ENCODE measurements at regions not wholly inside any gene's neighbourhood (a gene's known extent, or its start where the extent isn't known, plus 50 kb on each side); places are given as distances from the start of the nearest gene placed in this dataset.

DNA sequence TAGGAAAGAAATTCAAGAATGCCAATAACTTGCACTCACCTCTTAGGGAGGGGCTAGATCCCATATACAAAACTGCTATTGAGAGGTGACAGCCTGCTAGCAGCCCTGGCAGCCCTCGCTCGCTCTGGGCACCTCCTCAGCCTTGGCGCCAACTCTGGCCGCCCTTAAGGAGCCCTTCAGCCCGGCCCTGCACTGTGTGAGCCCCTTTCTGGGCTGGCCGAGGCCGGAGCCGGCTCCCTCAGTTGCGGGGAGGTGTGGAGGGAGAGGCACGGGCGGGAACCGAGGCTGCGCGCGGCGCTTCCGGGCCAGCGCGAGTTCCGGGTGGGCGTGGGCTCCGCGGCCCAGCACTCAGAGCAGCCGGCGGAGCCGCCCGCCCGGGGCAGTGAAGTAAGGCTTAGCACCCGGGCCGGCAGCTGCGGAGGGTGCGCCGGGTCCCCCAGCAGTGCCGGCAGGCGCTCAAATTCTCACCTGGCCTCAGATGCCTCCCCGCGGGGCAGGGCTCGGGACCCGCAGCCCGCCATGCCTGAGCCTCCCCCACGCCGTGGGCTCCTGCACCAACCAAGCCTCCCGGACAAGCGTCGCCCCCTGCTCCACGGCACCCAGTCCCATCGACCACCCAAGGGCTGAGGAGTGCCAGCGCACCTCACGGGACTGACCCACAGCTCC lies 329.9 kb downstream of the FAM181B start (continued):
- TF ChIP-seq FOS (IDR thresholded peaks at IDR 0.05; ENCODE audit: borderline replicate concordance, extremely low read depth, insufficient read length): no peak
- TF ChIP-seq SUZ12 (IDR thresholded peaks at IDR 0.05; ENCODE audit: unreplicated experiment): no peak
- no peak for TF ChIP-seq CHD4 (IDR thresholded peaks at IDR 0.05)
- no peak for TF ChIP-seq NFYB (IDR thresholded peaks at IDR 0.05; ENCODE audit: insufficient read depth, low read depth, low read length)
- TF ChIP-seq, protein P1, sequence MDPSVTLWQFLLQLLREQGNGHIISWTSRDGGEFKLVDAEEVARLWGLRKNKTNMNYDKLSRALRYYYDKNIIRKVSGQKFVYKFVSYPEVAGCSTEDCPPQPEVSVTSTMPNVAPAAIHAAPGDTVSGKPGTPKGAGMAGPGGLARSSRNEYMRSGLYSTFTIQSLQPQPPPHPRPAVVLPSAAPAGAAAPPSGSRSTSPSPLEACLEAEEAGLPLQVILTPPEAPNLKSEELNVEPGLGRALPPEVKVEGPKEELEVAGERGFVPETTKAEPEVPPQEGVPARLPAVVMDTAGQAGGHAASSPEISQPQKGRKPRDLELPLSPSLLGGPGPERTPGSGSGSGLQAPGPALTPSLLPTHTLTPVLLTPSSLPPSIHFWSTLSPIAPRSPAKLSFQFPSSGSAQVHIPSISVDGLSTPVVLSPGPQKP (IDR thresholded peaks at IDR 0.05; ENCODE audit: low read depth, low read length): no peak
- TF ChIP-seq STAT1 (conservative IDR thresholded peaks at IDR 0.05): no peak
- TF ChIP-seq TAF1 (IDR thresholded peaks at IDR 0.05; ENCODE audit: borderline replicate concordance, low read depth, low read length): no peak
- TF ChIP-seq TCF12 (IDR thresholded peaks at IDR 0.05; ENCODE audit: low read depth, low read length): no peak

DNA sequence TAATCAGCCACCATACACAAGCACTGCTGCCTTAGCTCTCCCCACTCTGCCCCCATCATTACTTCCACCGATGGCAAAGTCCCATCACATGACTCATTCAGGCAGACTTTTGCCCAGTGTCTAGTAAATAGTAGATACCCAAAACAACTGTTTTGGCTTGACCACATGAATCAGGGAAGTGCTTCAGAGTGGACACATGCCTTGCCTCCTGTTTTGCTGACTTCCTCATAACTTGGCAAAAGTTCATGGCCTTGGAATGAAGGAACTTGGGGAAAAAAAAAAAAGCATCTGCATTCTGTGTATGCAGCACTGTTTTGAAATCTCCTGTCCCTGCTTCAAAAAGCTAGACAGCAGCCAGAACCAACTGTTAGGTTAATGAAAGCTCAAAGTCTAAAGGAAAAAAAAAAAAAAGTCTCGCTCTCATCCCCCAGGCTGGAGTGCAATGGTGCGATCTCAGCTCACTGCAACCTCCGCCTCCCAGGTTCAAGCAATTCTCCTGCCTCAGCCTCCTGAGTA lies 335.3 kb downstream of the FAM181B start:
- TF ChIP-seq CBFB (IDR thresholded peaks at IDR 0.05; ENCODE audit: low read depth) (no peak), CBX5 (IDR thresholded peaks at IDR 0.05; ENCODE audit: low read depth) (no peak), PAX8 (IDR thresholded peaks at IDR 0.05) (no peak), SUPT20H (IDR thresholded peaks at IDR 0.05; ENCODE audit: borderline replicate concordance, control insufficient read depth, low read depth, low read length) (no peak), RCOR1 (conservative IDR thresholded peaks at IDR 0.05; ENCODE audit: low read depth, low read length) (no peak), STAT1 (conservative IDR thresholded peaks at IDR 0.05) (no peak), MYB (IDR thresholded peaks at IDR 0.05; ENCODE audit: borderline replicate concordance, low read depth, low read length) (no peak), YY1 (IDR thresholded peaks at IDR 0.05; ENCODE audit: low read depth, low read length) (no peak)
- TF ChIP-seq, protein P2, sequence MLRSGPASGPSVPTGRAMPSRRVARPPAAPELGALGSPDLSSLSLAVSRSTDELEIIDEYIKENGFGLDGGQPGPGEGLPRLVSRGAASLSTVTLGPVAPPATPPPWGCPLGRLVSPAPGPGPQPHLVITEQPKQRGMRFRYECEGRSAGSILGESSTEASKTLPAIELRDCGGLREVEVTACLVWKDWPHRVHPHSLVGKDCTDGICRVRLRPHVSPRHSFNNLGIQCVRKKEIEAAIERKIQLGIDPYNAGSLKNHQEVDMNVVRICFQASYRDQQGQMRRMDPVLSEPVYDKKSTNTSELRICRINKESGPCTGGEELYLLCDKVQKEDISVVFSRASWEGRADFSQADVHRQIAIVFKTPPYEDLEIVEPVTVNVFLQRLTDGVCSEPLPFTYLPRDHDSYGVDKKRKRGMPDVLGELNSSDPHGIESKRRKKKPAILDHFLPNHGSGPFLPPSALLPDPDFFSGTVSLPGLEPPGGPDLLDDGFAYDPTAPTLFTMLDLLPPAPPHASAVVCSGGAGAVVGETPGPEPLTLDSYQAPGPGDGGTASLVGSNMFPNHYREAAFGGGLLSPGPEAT (IDR thresholded peaks at IDR 0.05; ENCODE audit: low read depth): no peak
- RAD21 ChIA-PET (ENCODE audit: unreplicated experiment): no interaction called here
- Histone ChIP-seq H3K9me3 (replicated peaks; ENCODE audit: control insufficient read depth, insufficient read depth, low read length) (no peaks in the 10 kb centered on the region), H3K4me1 (ENCODE audit: control insufficient read depth, insufficient read depth, low read length) (no peaks in the 10 kb centered on the region), H3K79me2 (ENCODE audit: control insufficient read depth, insufficient read depth, low read length) (no peaks in the 10 kb centered on the region), H3K36me3 (ENCODE audit: control insufficient read depth in 2 of 2, insufficient read depth in 2 of 2, low read length in 1 of 2) (no peaks in the 10 kb centered on the region), H2AFZ (ENCODE audit: control insufficient read depth, low read depth, low read length) (no peak overlapping the region), H3K4me3 (no peak overlapping the region), H3K27me3 (replicated peaks in 1 of 2; ENCODE audit: control insufficient read depth in 2 of 2, insufficient read depth in 2 of 2, low read length in 1 of 2) (no peaks in the 10 kb centered on the region), H3K9ac (ENCODE audit: control insufficient read depth, insufficient read depth, low read length) (no peak overlapping the region), H3K27ac (ENCODE audit: control insufficient read depth, insufficient read depth) (no peak overlapping the region), H4K20me1 (ENCODE audit: control insufficient read depth, insufficient read depth) (no peaks in the 10 kb centered on the region), H3K4me2 (ENCODE audit: control insufficient read depth, insufficient read depth) (no peak overlapping the region)
- CTCF ChIA-PET: interaction anchor here (1.0 kb wide), 1 partner anchor 13 kb away, joined by 3 read pairs; no protein-coding TSS in a partner anchor
- no peak for FAIRE-seq
- no peak for ATAC-seq
- no TSS peak for BruUV-seq (replicated peaks)
- intact Hi-C loops (cut with micrococcal nuclease; ENCODE audit: unreplicated experiment) (no loop called here), in situ Hi-C loops (cut with MboI) (no loop called here)
- DNase-seq (ENCODE audit: low read depth, low spot score): no peak
- POLR2A ChIA-PET: no interaction called here
- SMC1A ChIA-PET (ENCODE audit: uncharacterized antibody, unreplicated experiment): no interaction called here
- WGBS (ENCODE audit: insufficient coverage, insufficient replicate concordance, low lambda C conversion rate, missing lambda C conversion rate): 72% methylated on average over 4 of the region's 4 CpGs
